ENCODE measurements at regions not wholly inside any gene's neighbourhood (a gene's known extent, or its start where the extent isn't known, plus 50 kb on each side); places are given as distances from the start of the nearest gene placed in this dataset.
"Not testable (repeated sequence)": the region's sequence is repeated elsewhere in the genome, so short reads cannot be mapped to it uniquely, and the experiment has no call there.

DNA sequence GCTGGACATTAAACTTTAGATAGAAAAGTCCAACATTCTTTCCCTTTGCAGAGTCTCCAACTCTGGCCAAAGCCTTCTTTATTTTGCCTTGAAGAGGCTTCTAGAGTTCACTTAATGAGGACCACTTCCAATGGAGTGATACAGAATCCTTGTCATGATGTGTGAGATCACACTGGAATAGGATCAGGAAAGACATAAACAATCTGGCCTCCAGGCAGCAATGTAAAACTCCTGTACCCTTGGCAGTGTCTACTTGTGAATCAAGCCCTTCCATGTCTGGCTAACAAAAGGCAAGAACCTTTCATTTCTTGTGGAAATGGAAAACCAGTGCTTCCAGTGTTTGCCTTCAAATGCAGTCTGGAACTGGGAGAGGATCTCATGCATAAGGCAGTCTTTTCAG lies 56.5 kb upstream of the FIBIN start:
- BruUV-seq (replicated peaks): no TSS peak
- Histone ChIP-seq H3K79me2 (ENCODE audit: control insufficient read depth, insufficient read depth, low read length) (no peaks in the 10 kb centered on the region), H4K20me1 (replicated peaks; ENCODE audit: control insufficient read depth, extremely low read depth, insufficient read depth, low read length) (no peaks in the 10 kb centered on the region), H3K4me2 (ENCODE audit: insufficient read depth, low read length) (no peak overlapping the region), H3K4me3 (replicated peaks in 1 of 3; ENCODE audit: insufficient read depth in 1 of 3, low read depth in 1 of 3, low read length in 3 of 3) (no peak overlapping the region), H3K9ac (replicated peaks; ENCODE audit: extremely low read depth, insufficient read depth, low read length) (no peak overlapping the region), H3K27ac (ENCODE audit: insufficient read depth, low read depth, low read length) (no peak overlapping the region), H3K4me1 (ENCODE audit: control insufficient read depth, extremely low read depth, insufficient read depth, low read length) (no peaks in the 10 kb centered on the region), H2AFZ (ENCODE audit: low read depth, low read length) (no peak overlapping the region), H3K9me1 (replicated peaks; ENCODE audit: control insufficient read depth, extremely low read depth, insufficient read depth, low read length) (no peaks in the 10 kb centered on the region), H3K36me3 (ENCODE audit: control insufficient read depth in 2 of 2, extremely low read depth in 1 of 2, insufficient read depth in 2 of 2, low read length in 2 of 2) (no peaks in the 10 kb centered on the region), H3K27me3 (ENCODE audit: control insufficient read depth in 2 of 2, insufficient read depth in 2 of 2, low read length in 2 of 2) (no peaks in the 10 kb centered on the region), H3K9me3 (replicated peaks; ENCODE audit: control insufficient read depth, insufficient read depth, low read length) (no peaks in the 10 kb centered on the region)
- ChIA-PET POLR2A (no interaction called here), CTCF (no interaction called here)
- FAIRE-seq (no peak), DNase-seq (ENCODE audit: low read depth, low spot score) (no peak)
- dilution Hi-C loops (cut with MboI; ENCODE audit: extremely low pct_ligation_motif_present, low sequenced_read_pairs): no loop called here
- no peak for TF ChIP-seq MYC (IDR thresholded peaks at IDR 0.05; ENCODE audit: low read depth, low read length)
- TF ChIP-seq POLR2AphosphoS5 (IDR thresholded peaks at IDR 0.05; ENCODE audit: insufficient read depth, low read depth, low read length): no peak
- no peak for TF ChIP-seq GATA2 (IDR thresholded peaks at IDR 0.05; ENCODE audit: insufficient read depth, insufficient read length, low read depth, low read length)
- TF ChIP-seq JUN (IDR thresholded peaks at IDR 0.05; ENCODE audit: borderline replicate concordance, insufficient read depth, insufficient read length, low read depth): no peak
- TF ChIP-seq FOS (IDR thresholded peaks at IDR 0.05; ENCODE audit: borderline replicate concordance, insufficient read depth, low read length): no peak
- TF ChIP-seq EZH2 (IDR thresholded peaks at IDR 0.05; ENCODE audit: borderline replicate concordance, low read depth, low read length, severe bottlenecking): no peak
- TF ChIP-seq, protein P1, sequence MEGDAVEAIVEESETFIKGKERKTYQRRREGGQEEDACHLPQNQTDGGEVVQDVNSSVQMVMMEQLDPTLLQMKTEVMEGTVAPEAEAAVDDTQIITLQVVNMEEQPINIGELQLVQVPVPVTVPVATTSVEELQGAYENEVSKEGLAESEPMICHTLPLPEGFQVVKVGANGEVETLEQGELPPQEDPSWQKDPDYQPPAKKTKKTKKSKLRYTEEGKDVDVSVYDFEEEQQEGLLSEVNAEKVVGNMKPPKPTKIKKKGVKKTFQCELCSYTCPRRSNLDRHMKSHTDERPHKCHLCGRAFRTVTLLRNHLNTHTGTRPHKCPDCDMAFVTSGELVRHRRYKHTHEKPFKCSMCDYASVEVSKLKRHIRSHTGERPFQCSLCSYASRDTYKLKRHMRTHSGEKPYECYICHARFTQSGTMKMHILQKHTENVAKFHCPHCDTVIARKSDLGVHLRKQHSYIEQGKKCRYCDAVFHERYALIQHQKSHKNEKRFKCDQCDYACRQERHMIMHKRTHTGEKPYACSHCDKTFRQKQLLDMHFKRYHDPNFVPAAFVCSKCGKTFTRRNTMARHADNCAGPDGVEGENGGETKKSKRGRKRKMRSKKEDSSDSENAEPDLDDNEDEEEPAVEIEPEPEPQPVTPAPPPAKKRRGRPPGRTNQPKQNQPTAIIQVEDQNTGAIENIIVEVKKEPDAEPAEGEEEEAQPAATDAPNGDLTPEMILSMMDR (IDR thresholded peaks at IDR 0.05; ENCODE audit: extremely low read depth in 1 of 2, insufficient read depth in 1 of 2, low read depth in 1 of 2, low read length in 2 of 2): no peak
- no peak for TF ChIP-seq MAX (IDR thresholded peaks at IDR 0.05; ENCODE audit: insufficient read depth, insufficient read length)
- no peak for TF ChIP-seq POLR2A (IDR thresholded peaks at IDR 0.05; ENCODE audit: low read depth, low read length)
- intact Hi-C loops (cut with micrococcal nuclease): no loop called here

DNA sequence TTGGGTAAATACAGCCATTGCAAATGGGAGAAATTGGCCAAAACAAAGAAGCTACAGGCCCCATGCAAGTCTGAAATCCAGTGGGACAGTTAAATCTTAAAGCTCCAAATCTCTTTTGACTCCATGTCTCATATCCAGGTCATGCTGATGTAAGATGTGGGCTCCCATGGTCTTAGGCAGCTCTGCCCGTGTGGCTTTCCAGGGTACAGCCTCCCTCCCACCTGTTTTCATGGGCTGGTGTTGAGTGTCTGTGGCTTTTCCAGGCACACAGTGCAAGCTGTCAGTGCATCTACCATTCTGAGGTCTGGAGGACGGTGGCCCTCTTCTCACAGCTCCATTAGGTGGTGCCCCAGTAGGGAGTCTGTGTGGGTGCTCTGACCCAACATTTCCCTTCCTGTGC lies 53.4 kb upstream of the FIBIN start:
- H3K27ac ChIP-seq (ENCODE audit: insufficient read depth, low read depth, low read length); H3K4me1 ChIP-seq (ENCODE audit: control insufficient read depth, extremely low read depth, insufficient read depth, low read length); intact Hi-C loops (cut with micrococcal nuclease); H2AFZ ChIP-seq (ENCODE audit: low read depth, low read length); H3K27me3 ChIP-seq (ENCODE audit: control insufficient read depth in 2 of 2, insufficient read depth in 2 of 2, low read length in 2 of 2); H3K79me2 ChIP-seq (ENCODE audit: control insufficient read depth, insufficient read depth, low read length); FAIRE-seq; H3K9ac ChIP-seq (replicated peaks; ENCODE audit: extremely low read depth, insufficient read depth, low read length); POLR2A ChIA-PET; H3K4me3 ChIP-seq (replicated peaks in 1 of 3; ENCODE audit: insufficient read depth in 1 of 3, low read depth in 1 of 3, low read length in 3 of 3); H3K9me3 ChIP-seq (replicated peaks; ENCODE audit: control insufficient read depth, insufficient read depth, low read length); BruUV-seq (replicated peaks); H4K20me1 ChIP-seq (replicated peaks; ENCODE audit: control insufficient read depth, extremely low read depth, insufficient read depth, low read length); DNase-seq (ENCODE audit: low read depth, low spot score); CTCF ChIA-PET; H3K36me3 ChIP-seq (ENCODE audit: control insufficient read depth in 2 of 2, extremely low read depth in 1 of 2, insufficient read depth in 2 of 2, low read length in 2 of 2); dilution Hi-C loops (cut with MboI; ENCODE audit: extremely low pct_ligation_motif_present, low sequenced_read_pairs); H3K4me2 ChIP-seq (ENCODE audit: insufficient read depth, low read length); H3K9me1 ChIP-seq (replicated peaks; ENCODE audit: control insufficient read depth, extremely low read depth, insufficient read depth, low read length): not testable (repeated sequence)

Measured in endothelial cell of umbilical vein (primary cell).